NB4 (cell line): ENCODE measurements at regions not wholly inside any gene's neighbourhood (a gene's known extent, or its start where the extent isn't known, plus 50 kb on each side); places are given as distances from the start of the nearest gene placed in this dataset.

ENCODE experiments used
- MYC ChIP-seq: IDR thresholded peaks from 2 replicates; pipeline ENCODE4 v1.6.1; 2011; ENCODE audit warnings: low read depth, low read length
- POLR2A ChIP-seq: IDR thresholded peaks from 2 replicates; pipeline ENCODE4 v1.6.1; 2011; ENCODE audit warnings: mild to moderate bottlenecking; ENCODE audit not compliant: insufficient read length; ENCODE audit errors: extremely low read depth
- TF ChIP-seq, protein P1 (sequence below): IDR thresholded peaks from one replicate; pipeline ENCODE4 v1.5.1; 2012; ENCODE audit warnings: low read depth, low read length
- TF ChIP-seq, protein P2 (sequence below): IDR thresholded peaks from 2 replicates; pipeline ENCODE4 v1.6.1; 2011; ENCODE audit warnings: low read depth, low read length

DNA sequence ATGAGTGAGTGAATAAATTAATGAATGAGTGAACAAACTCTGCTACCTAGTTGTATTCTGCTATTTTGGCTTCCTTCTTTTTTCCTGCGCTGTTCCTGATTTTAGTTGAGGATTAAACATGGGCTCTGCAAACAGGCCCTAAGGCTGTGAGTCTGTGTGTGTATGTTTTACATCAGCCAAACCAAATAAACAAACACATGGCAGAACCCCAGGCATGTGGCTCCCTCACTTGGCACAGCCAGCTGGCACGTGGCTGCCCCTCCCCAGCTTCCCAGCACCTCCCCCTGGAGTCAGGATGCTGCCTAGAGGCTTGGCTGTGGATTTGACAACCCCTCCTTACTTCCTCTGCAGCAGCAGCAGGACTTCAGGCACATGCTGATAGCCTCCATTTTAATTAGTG lies 593.2 kb downstream of the INSC start:
- TF ChIP-seq, protein P1, sequence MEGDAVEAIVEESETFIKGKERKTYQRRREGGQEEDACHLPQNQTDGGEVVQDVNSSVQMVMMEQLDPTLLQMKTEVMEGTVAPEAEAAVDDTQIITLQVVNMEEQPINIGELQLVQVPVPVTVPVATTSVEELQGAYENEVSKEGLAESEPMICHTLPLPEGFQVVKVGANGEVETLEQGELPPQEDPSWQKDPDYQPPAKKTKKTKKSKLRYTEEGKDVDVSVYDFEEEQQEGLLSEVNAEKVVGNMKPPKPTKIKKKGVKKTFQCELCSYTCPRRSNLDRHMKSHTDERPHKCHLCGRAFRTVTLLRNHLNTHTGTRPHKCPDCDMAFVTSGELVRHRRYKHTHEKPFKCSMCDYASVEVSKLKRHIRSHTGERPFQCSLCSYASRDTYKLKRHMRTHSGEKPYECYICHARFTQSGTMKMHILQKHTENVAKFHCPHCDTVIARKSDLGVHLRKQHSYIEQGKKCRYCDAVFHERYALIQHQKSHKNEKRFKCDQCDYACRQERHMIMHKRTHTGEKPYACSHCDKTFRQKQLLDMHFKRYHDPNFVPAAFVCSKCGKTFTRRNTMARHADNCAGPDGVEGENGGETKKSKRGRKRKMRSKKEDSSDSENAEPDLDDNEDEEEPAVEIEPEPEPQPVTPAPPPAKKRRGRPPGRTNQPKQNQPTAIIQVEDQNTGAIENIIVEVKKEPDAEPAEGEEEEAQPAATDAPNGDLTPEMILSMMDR: no peak
- TF ChIP-seq POLR2A (no peak), MYC (no peak)
- TF ChIP-seq, protein P2, sequence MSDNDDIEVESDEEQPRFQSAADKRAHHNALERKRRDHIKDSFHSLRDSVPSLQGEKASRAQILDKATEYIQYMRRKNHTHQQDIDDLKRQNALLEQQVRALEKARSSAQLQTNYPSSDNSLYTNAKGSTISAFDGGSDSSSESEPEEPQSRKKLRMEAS: no peak
